IMR-90 (cell line): ENCODE measurements at regions not wholly inside any gene's neighbourhood (a gene's known extent, or its start where the extent isn't known, plus 50 kb on each side); places are given as distances from the start of the nearest gene placed in this dataset.

ENCODE experiments used
- ATAC-seq: fragments of 200-7000 bp; cut with Tn5 transposase; 2 replicates; pipeline ENCODE4 v1.9.1; 2020; ENCODE audit warnings: low read depth, mild to moderate bottlenecking, moderate library complexity
- BruUV-seq: library from RNA; stranded (reverse); fragments of 400-500 nt; replicated peaks from 2 replicates; lab custom pipeline; 2021; lab: Mats Ljungman, UMichigan
- CTCF ChIA-PET: fragments of 300-600 bp; formaldehyde crosslinking; extraction: SDS; loops from one replicate; lab custom pipeline; 2021; ENCODE audit warnings: antibody characterized with exemption; lab: Yijun Ruan, JAX
- POLR2A ChIA-PET: fragments of 300-600 bp; sonication (Branson Sonifier 250); formaldehyde crosslinking; loops from one replicate; lab custom pipeline; 2022; ENCODE audit warnings: antibody characterized with exemption; ENCODE audit not compliant: unreplicated experiment; lab: Charles Lee
- DNase-seq: peaks from one replicate; pipeline ENCODE4 v3.0.0; 2013
- H2AFZ ChIP-seq: replicated peaks from 2 replicates; pipeline ENCODE3; 2013; ENCODE audit warnings: low read length, mild to moderate bottlenecking; ENCODE audit not compliant: poor library complexity
- H2AK5ac ChIP-seq: 2 replicates; pipeline ENCODE4 v1.6.1; 2013; ENCODE audit warnings: low read depth, low read length, inconsistent platforms
- H2AK9ac ChIP-seq: replicated peaks from 2 replicates; pipeline ENCODE3; 2013; ENCODE audit warnings: mild to moderate bottlenecking, low read depth, low read length, moderate library complexity; ENCODE audit not compliant: poor library complexity
- H2BK120ac ChIP-seq: 2 replicates; pipeline ENCODE4 v1.6.1; 2013; ENCODE audit warnings: low read depth, low read length, inconsistent platforms
- H2BK15ac ChIP-seq: 3 replicates; pipeline ENCODE4 v1.6.1; 2013; ENCODE audit warnings: low read depth, low read length, inconsistent platforms
- H2BK20ac ChIP-seq: 2 replicates; pipeline ENCODE4 v1.6.1; 2013; ENCODE audit warnings: low read depth, mild to moderate bottlenecking, inconsistent platforms, low read length, moderate library complexity
- H2BK5ac ChIP-seq: 2 replicates; pipeline ENCODE4 v1.6.1; 2013; ENCODE audit warnings: mild to moderate bottlenecking, low read depth, low read length, inconsistent platforms; ENCODE audit not compliant: poor library complexity, severe bottlenecking
- H3K14ac ChIP-seq: replicated peaks from 2 replicates; pipeline ENCODE4 v1.6.1; 2013; ENCODE audit warnings: low read depth, low read length, inconsistent platforms
- H3K18ac ChIP-seq: 2 replicates; pipeline ENCODE4 v1.6.1; 2013; ENCODE audit warnings: low read depth, low read length, control low read depth
- H3K23ac ChIP-seq: 2 replicates; pipeline ENCODE4 v1.6.1; 2013; ENCODE audit warnings: low read depth, low read length, inconsistent platforms
- H3K27ac ChIP-seq: 2 replicates; pipeline ENCODE4 v1.5.1; 2013; ENCODE audit warnings: mild to moderate bottlenecking, control low read depth, low read length; ENCODE audit not compliant: insufficient read depth
- H3K27me3 ChIP-seq: 2 replicates; pipeline ENCODE4 v1.6.1; 2013; ENCODE audit warnings: low read length; ENCODE audit not compliant: control insufficient read depth, insufficient read depth
- H3K36me3 ChIP-seq: 2 replicates; pipeline ENCODE4 v1.6.1; 2013; ENCODE audit warnings: low read length, mixed read lengths; ENCODE audit not compliant: control insufficient read depth, insufficient read depth
- H3K4ac ChIP-seq: 2 replicates; pipeline ENCODE4 v1.6.1; 2013; ENCODE audit warnings: low read depth, low read length, inconsistent platforms
- H3K4me1 ChIP-seq: 2 replicates; pipeline ENCODE4 v1.6.1; 2013; ENCODE audit warnings: low read length, mixed read lengths; ENCODE audit not compliant: control insufficient read depth, insufficient read depth
- H3K4me2 ChIP-seq: 2 replicates; pipeline ENCODE4 v1.6.1; 2013; ENCODE audit warnings: low read depth, mild to moderate bottlenecking, control low read depth, low read length, moderate library complexity
- H3K4me3 ChIP-seq: 2 replicates; pipeline ENCODE4 v1.5.1; 2013; ENCODE audit warnings: low read depth, mild to moderate bottlenecking, control low read depth, low read length, moderate library complexity; ENCODE audit not compliant: insufficient read depth
- H3K56ac ChIP-seq: 2 replicates; pipeline ENCODE4 v1.6.1; 2013; ENCODE audit warnings: low read length, inconsistent platforms; ENCODE audit not compliant: insufficient read depth; ENCODE audit errors: extremely low read depth
- H3K79me1 ChIP-seq, 2 experiments: 2 replicates each; pipeline ENCODE4 v1.6.1; 2013; ENCODE audit warnings: low read length in 2 of 2, inconsistent platforms in 1 of 2, low read depth in 1 of 2
- H3K9ac ChIP-seq: 2 replicates; pipeline ENCODE4 v1.6.1; 2013; ENCODE audit warnings: low read depth, low read length, control low read depth
- H3K9me1 ChIP-seq: 2 replicates; pipeline ENCODE4 v1.6.1; 2013; ENCODE audit warnings: low read length, inconsistent platforms; ENCODE audit not compliant: insufficient read depth
- H3K9me3 ChIP-seq: 2 replicates; pipeline ENCODE4 v1.6.1; 2013; ENCODE audit warnings: low read length; ENCODE audit not compliant: control insufficient read depth, insufficient read depth
- H4K20me1 ChIP-seq: 2 replicates; pipeline ENCODE4 v1.6.1; 2013; ENCODE audit warnings: low read length, inconsistent platforms; ENCODE audit not compliant: insufficient read depth
- H4K5ac ChIP-seq: 2 replicates; pipeline ENCODE4 v1.6.1; 2013; ENCODE audit warnings: mild to moderate bottlenecking, low read depth, low read length, control low read depth
- H4K8ac ChIP-seq, 2 experiments: 2 replicates each; pipeline ENCODE4 v1.6.1; 2013; ENCODE audit warnings: low read depth in 2 of 2, low read length in 2 of 2, control low read depth in 1 of 2, inconsistent platforms in 1 of 2
- H4K91ac ChIP-seq: 2 replicates; pipeline ENCODE4 v1.6.1; 2013; ENCODE audit warnings: low read depth, low read length, inconsistent platforms; ENCODE audit not compliant: insufficient read depth
- CTCF ChIP-seq: conservative IDR thresholded peaks from 2 replicates; pipeline ENCODE4 v1.5.1; 2012; ENCODE audit warnings: mild to moderate bottlenecking, low read depth, low read length, improper control_type of control experiment
- POLR2A ChIP-seq: IDR thresholded peaks from 2 replicates; pipeline ENCODE4 v1.6.1; 2012; ENCODE audit warnings: mild to moderate bottlenecking, low read depth, low read length
- RAD21 ChIP-seq: IDR thresholded peaks from 2 replicates; pipeline ENCODE4 v1.6.1; 2012; ENCODE audit warnings: low read length, improper control_type of control experiment
- RFX5 ChIP-seq: IDR thresholded peaks from 2 replicates; pipeline ENCODE4 v1.8.0; 2012; ENCODE audit warnings: low read depth, mild to moderate bottlenecking, low read length, moderate library complexity
- WGBS, 2 experiments: methylation state at CpG; one replicate each; pipeline versions ENCODE4 v1.1.5 to v1.1.7; 2013; ENCODE audit warnings: missing lambda C conversion rate in 2 of 2; ENCODE audit not compliant: insufficient read length in 1 of 2; ENCODE audit errors: extremely low coverage in 2 of 2; 5-methylcytosine and 5-hydroxymethylcytosine counted together
- dilution Hi-C: fragments of 300-500 bp; cut with HindIII; formaldehyde crosslinking; loops from one replicate; pipeline ENCODE4 v1.14.3; 2018; ENCODE audit warnings: low sequenced_read_pairs; ENCODE audit not compliant: unreplicated experiment
- in situ Hi-C: fragments of 300-500 bp; cut with MboI; formaldehyde crosslinking; loops from 3 replicates; pipeline ENCODE4 v1.14.3; 2019; ENCODE audit warnings: low sequenced_read_pairs, inconsistent platforms, mixed read lengths
- intact Hi-C: fragments of 100-400 bp; cut with micrococcal nuclease; formaldehyde crosslinking; loops from 2 replicates; pipeline ENCODE4 v1.10.0; 2022

GRCh38 chr9:90001747-90002146 is 396.9 kb downstream of the GADD45G start:
- no peak overlapping the region for H2BK120ac ChIP-seq
- no peak overlapping the region for H3K4ac ChIP-seq
- H3K18ac ChIP-seq = no peak overlapping the region
- H3K79me1 ChIP-seq = no peaks in the 10 kb centered on the region
- no peak overlapping the region for H3K4me3 ChIP-seq
- no peaks in the 10 kb centered on the region for H3K27me3 ChIP-seq
- DNase-seq (no peak), ATAC-seq (no peak)
- POLR2A ChIA-PET = no interaction called here
- WGBS, 2 experiments = no CpG with 5 or more reads among the region's 7 CpGs
- H2AFZ ChIP-seq = no peak overlapping the region
- no peak overlapping the region for H3K56ac ChIP-seq
- CTCF ChIA-PET = no interaction called here
- H2AK9ac ChIP-seq = no peak overlapping the region
- H2BK20ac ChIP-seq = no peak overlapping the region
- H3K9me3 ChIP-seq = peaks cover 2% of the 10 kb centered on the region; the same call in 1 of the 2 replicates
- H2BK15ac ChIP-seq = no peak overlapping the region
- H4K8ac ChIP-seq = no peak overlapping the region
- peaks cover 4% of the 10 kb centered on the region; the same call in 1 of the 2 replicates for H3K4me1 ChIP-seq
- H2AK5ac ChIP-seq = no peak overlapping the region
- H3K9ac ChIP-seq = no peak overlapping the region
- no peaks in the 10 kb centered on the region for H4K20me1 ChIP-seq
- no peak for TF ChIP-seq CTCF
- no peak for TF ChIP-seq RAD21
- TF ChIP-seq POLR2A = no peak
- no peak for TF ChIP-seq RFX5
- H3K36me3 ChIP-seq = no peaks in the 10 kb centered on the region
- no peaks in the 10 kb centered on the region for H3K9me1 ChIP-seq
- dilution Hi-C loops (no loop called here), intact Hi-C loops (no loop called here), in situ Hi-C loops (no loop called here)
- H4K5ac ChIP-seq = no peak overlapping the region
- H3K14ac ChIP-seq = no peak overlapping the region
- no peak overlapping the region for H3K4me2 ChIP-seq
- no peak overlapping the region for H3K27ac ChIP-seq
- no peak overlapping the region for H2BK5ac ChIP-seq
- H4K91ac ChIP-seq = no peak overlapping the region
- no peak overlapping the region for H3K23ac ChIP-seq
- BruUV-seq = no TSS peak
